SK-MEL-5 (cell line): ENCODE measurements at regions not wholly inside any gene's neighbourhood (a gene's known extent, or its start where the extent isn't known, plus 50 kb on each side); places are given as distances from the start of the nearest gene placed in this dataset.
"Not testable (repeated sequence)": the region's sequence is repeated elsewhere in the genome, so short reads cannot be mapped to it uniquely, and the experiment has no call there.

ENCODE experiments used
- DNase-seq: peaks from one replicate; pipeline ENCODE4 v3.0.0-alpha.2; 2016; ENCODE audit warnings: low read depth, low spot score
- in situ Hi-C: cut with HindIII; loops from 2 replicates; pipeline ENCODE4 v1.10.0; 2016; ENCODE audit warnings: low sequenced_read_pairs, high pct_unique_total_duplicates, low pct_unique_long_range_greater_than_20kb

- in situ Hi-C loops, result no loop called here
Measured at GRCh38 chr16:65339062-65339461, 217.2 kb upstream of the CDH11 start.

GRCh38 chr16:65336160-65336559, 214.3 kb upstream of the CDH11 start:
- in situ Hi-C loops, result no loop called here
- DNase-seq, result no peak

More at GRCh38 chr16:65339062-65339461, 217.2 kb upstream of the CDH11 start:
- no peak for DNase-seq

- in situ Hi-C loops, result no loop called here
- no peak for DNase-seq
Measured at GRCh38 chr16:65334081-65334480, 212.2 kb upstream of the CDH11 start.

- no peak for DNase-seq
- in situ Hi-C loops, result no loop called here
Measured at GRCh38 chr16:65333283-65333682, 211.4 kb upstream of the CDH11 start.

- DNase-seq, result no peak
- in situ Hi-C loops, result no loop called here
Measured at GRCh38 chr16:65327346-65327745, 205.5 kb upstream of the CDH11 start.

GRCh38 chr16:65323655-65324237, 201.9 kb upstream of the CDH11 start:
- in situ Hi-C loops, result no loop called here
- no peak for DNase-seq

- in situ Hi-C loops, result no loop called here
- no peak for DNase-seq
Measured at GRCh38 chr16:65319621-65320231, 197.9 kb upstream of the CDH11 start.

- DNase-seq, result no peak
- in situ Hi-C loops, result no loop called here
Measured at GRCh38 chr16:65318590-65319257, 196.9 kb upstream of the CDH11 start.

GRCh38 chr16:65318138-65318537, 196.3 kb upstream of the CDH11 start:
- no peak for DNase-seq
- in situ Hi-C loops, result no loop called here

- in situ Hi-C loops, result no loop called here
- DNase-seq, result no peak
Measured at GRCh38 chr16:65316808-65317207, 194.9 kb upstream of the CDH11 start.

- in situ Hi-C loops, result no loop called here
- no peak for DNase-seq
Measured at GRCh38 chr16:65315081-65315780, 193.4 kb upstream of the CDH11 start.

GRCh38 chr16:65314627-65315008, 192.8 kb upstream of the CDH11 start:
- in situ Hi-C loops, result no loop called here
- DNase-seq, result no peak

- DNase-seq, result no peak
- in situ Hi-C loops, result no loop called here
Measured at GRCh38 chr16:65313936-65314626, 192.2 kb upstream of the CDH11 start.

GRCh38 chr16:65312795-65313194, 190.9 kb upstream of the CDH11 start:
- DNase-seq, result no peak
- in situ Hi-C loops, result no loop called here

- in situ Hi-C loops, result no loop called here
- no peak for DNase-seq
Measured at GRCh38 chr16:65312071-65312470, 190.2 kb upstream of the CDH11 start.

GRCh38 chr16:65310491-65310890, 188.6 kb upstream of the CDH11 start:
- in situ Hi-C loops, DNase-seq: not testable (repeated sequence)

GRCh38 chr16:65309354-65309753, 187.5 kb upstream of the CDH11 start:
- in situ Hi-C loops, result no loop called here
- DNase-seq, result no peak

GRCh38 chr16:65308506-65308905, 186.6 kb upstream of the CDH11 start:
- in situ Hi-C loops, result no loop called here
- no peak for DNase-seq
